ENCODE measurements at regions not wholly inside any gene's neighbourhood (a gene's known extent, or its start where the extent isn't known, plus 50 kb on each side); places are given as distances from the start of the nearest gene placed in this dataset.

- no peaks in the 10 kb centered on the region for H4K20me1 ChIP-seq (ENCODE audit: insufficient read depth)
- no peak overlapping the region for H2AFZ ChIP-seq (ENCODE audit: low read depth, low read length)
- H3K27me3 ChIP-seq (ENCODE audit: insufficient read depth, low read depth, low read length), result no peaks in the 10 kb centered on the region
- H3K4me2 ChIP-seq (ENCODE audit: low read length), result no peak overlapping the region
- no peaks in the 10 kb centered on the region for H3K79me2 ChIP-seq (replicated peaks; ENCODE audit: insufficient read depth, low read length)
- no peaks in the 10 kb centered on the region for H3K36me3 ChIP-seq (ENCODE audit: insufficient read depth, low read length)
- H3K9ac ChIP-seq (ENCODE audit: low read length), result no peak overlapping the region
- no peaks in the 10 kb centered on the region for H3K9me3 ChIP-seq (ENCODE audit: low read length)
- no peak overlapping the region for H3K4me3 ChIP-seq (ENCODE audit: low read length)
- TF ChIP-seq MXI1 (conservative IDR thresholded peaks at IDR 0.05; ENCODE audit: poor library complexity, severe bottlenecking), result no peak
- no peak for TF ChIP-seq TAF1 (IDR thresholded peaks at IDR 0.05; ENCODE audit: low read depth)
- no peak overlapping the region for H3K27ac ChIP-seq (ENCODE audit: low read length)
- no peaks in the 10 kb centered on the region for H3K9me2 ChIP-seq (ENCODE audit: insufficient read depth, low read length)
- H3F3A ChIP-seq (ENCODE audit: insufficient read depth, low read length, poor library complexity, severe bottlenecking), result no peaks in the 10 kb centered on the region
These were observed 467.5 kb downstream of the DTWD2 start for GRCh38 chr5:118520771-118521415.

- H3K4me2 ChIP-seq (ENCODE audit: low read length), result no peak overlapping the region
- no peak overlapping the region for H3K27ac ChIP-seq (ENCODE audit: low read length)
- no peaks in the 10 kb centered on the region for H3K9me2 ChIP-seq (ENCODE audit: insufficient read depth, low read length)
- no peak overlapping the region for H2AFZ ChIP-seq (ENCODE audit: low read depth, low read length)
- no peak overlapping the region for H3K9ac ChIP-seq (ENCODE audit: low read length)
- H3K9me3 ChIP-seq (ENCODE audit: low read length), result no peaks in the 10 kb centered on the region
- H3F3A ChIP-seq (ENCODE audit: insufficient read depth, low read length, poor library complexity, severe bottlenecking), result no peaks in the 10 kb centered on the region
- no peaks in the 10 kb centered on the region for H3K27me3 ChIP-seq (ENCODE audit: insufficient read depth, low read depth, low read length)
- TF ChIP-seq EP300 (conservative IDR thresholded peaks at IDR 0.05; ENCODE audit: poor library complexity, severe bottlenecking) (no peak), CTCF (IDR thresholded peaks at IDR 0.05; ENCODE audit: poor library complexity, severe bottlenecking) (no peak), TAF1 (IDR thresholded peaks at IDR 0.05; ENCODE audit: low read depth) (no peak), REST (IDR thresholded peaks at IDR 0.05; ENCODE audit: borderline replicate concordance) (no peak)
- no peaks in the 10 kb centered on the region for H4K20me1 ChIP-seq (ENCODE audit: insufficient read depth)
- H3K4me3 ChIP-seq (ENCODE audit: low read length), result no peak overlapping the region
- H3K79me2 ChIP-seq (replicated peaks; ENCODE audit: insufficient read depth, low read length), result no peaks in the 10 kb centered on the region
- no peaks in the 10 kb centered on the region for H3K36me3 ChIP-seq (ENCODE audit: insufficient read depth, low read length)
These were observed 468.9 kb downstream of the DTWD2 start for GRCh38 chr5:118519466-118519865.

- Histone ChIP-seq H3K36me3 (ENCODE audit: insufficient read depth, low read length) (no peaks in the 10 kb centered on the region), H3K27me3 (ENCODE audit: insufficient read depth, low read depth, low read length) (no peaks in the 10 kb centered on the region), H4K20me1 (ENCODE audit: insufficient read depth) (no peaks in the 10 kb centered on the region), H3K79me2 (replicated peaks; ENCODE audit: insufficient read depth, low read length) (no peaks in the 10 kb centered on the region), H3K9me3 (ENCODE audit: low read length) (no peaks in the 10 kb centered on the region), H3K4me2 (ENCODE audit: low read length) (no peak overlapping the region), H3K9ac (ENCODE audit: low read length) (no peak overlapping the region), H3K27ac (ENCODE audit: low read length) (no peak overlapping the region), H3F3A (ENCODE audit: insufficient read depth, low read length, poor library complexity, severe bottlenecking) (no peaks in the 10 kb centered on the region), H2AFZ (ENCODE audit: low read depth, low read length) (no peak overlapping the region), H3K4me3 (ENCODE audit: low read length) (no peak overlapping the region), H3K9me2 (ENCODE audit: insufficient read depth, low read length) (no peaks in the 10 kb centered on the region)
- no peak for TF ChIP-seq EP300 (conservative IDR thresholded peaks at IDR 0.05; ENCODE audit: poor library complexity, severe bottlenecking)
- TF ChIP-seq EZH2 (IDR thresholded peaks at IDR 0.05; ENCODE audit: borderline replicate concordance, insufficient read depth, low read length, poor library complexity, severe bottlenecking), result no peak
- TF ChIP-seq REST (IDR thresholded peaks at IDR 0.05; ENCODE audit: borderline replicate concordance), result no peak
- TF ChIP-seq POLR2AphosphoS5 (IDR thresholded peaks at IDR 0.05), result no peak
- no peak for TF ChIP-seq RAD21 (conservative IDR thresholded peaks at IDR 0.05)
- TF ChIP-seq MXI1 (conservative IDR thresholded peaks at IDR 0.05; ENCODE audit: poor library complexity, severe bottlenecking), result no peak
- TF ChIP-seq SMC3 (conservative IDR thresholded peaks at IDR 0.05; ENCODE audit: poor library complexity), result no peak
These were observed 469.6 kb downstream of the DTWD2 start for GRCh38 chr5:118518720-118519119.
